ENCODE measurements at regions not wholly inside any gene's neighbourhood (a gene's known extent, or its start where the extent isn't known, plus 50 kb on each side); places are given as distances from the start of the nearest gene placed in this dataset.

- no peak for TF ChIP-seq CTCF (IDR thresholded peaks at IDR 0.05)
- H3K27ac ChIP-seq = no peak overlapping the region
- ATAC-seq (ENCODE audit: insufficient number of reproducible peaks, low FRiP score, low read depth) (no peak), DNase-seq (ENCODE audit: low spot score) (no peak)
- H3K9me3 ChIP-seq = no peaks in the 10 kb centered on the region
- H3K27me3 ChIP-seq (replicated peaks; ENCODE audit: insufficient read depth) = no peaks in the 10 kb centered on the region
- no peak overlapping the region for H3K4me3 ChIP-seq
- no peaks in the 10 kb centered on the region for H3K4me1 ChIP-seq (ENCODE audit: control insufficient read depth in 1 of 2, low read depth in 2 of 2)
- H3K36me3 ChIP-seq = no peaks in the 10 kb centered on the region
Observed at GRCh38 chr1:80050085-80050484, 1043.6 kb upstream of the ADGRL4 start.

GRCh38 chr1:80048716-80049115 lies 1042.2 kb upstream of the ADGRL4 start:
- no peaks in the 10 kb centered on the region for H3K36me3 ChIP-seq

GRCh38 chr1:80047791-80048190 lies 1041.3 kb upstream of the ADGRL4 start:
- no peak for ATAC-seq (ENCODE audit: insufficient number of reproducible peaks, low FRiP score, low read depth)
- DNase-seq (ENCODE audit: low spot score) = no peak
- no peak overlapping the region for H3K4me3 ChIP-seq
- no peaks in the 10 kb centered on the region for H3K36me3 ChIP-seq
- H3K9me3 ChIP-seq = no peaks in the 10 kb centered on the region
- H3K27me3 ChIP-seq (replicated peaks; ENCODE audit: insufficient read depth) = no peaks in the 10 kb centered on the region
- no peak overlapping the region for H3K27ac ChIP-seq
- TF ChIP-seq CTCF (IDR thresholded peaks at IDR 0.05) = no peak
- no peaks in the 10 kb centered on the region for H3K4me1 ChIP-seq (ENCODE audit: control insufficient read depth in 1 of 2, low read depth in 2 of 2)

More at GRCh38 chr1:80048716-80049115, 1042.2 kb upstream of the ADGRL4 start:
- Histone ChIP-seq H3K4me1 (ENCODE audit: control insufficient read depth in 1 of 2, low read depth in 2 of 2) (no peaks in the 10 kb centered on the region), H3K27ac (no peak overlapping the region), H3K27me3 (replicated peaks; ENCODE audit: insufficient read depth) (no peaks in the 10 kb centered on the region), H3K9me3 (no peaks in the 10 kb centered on the region), H3K4me3 (no peak overlapping the region)
- no peak for TF ChIP-seq CTCF (IDR thresholded peaks at IDR 0.05)
- DNase-seq (ENCODE audit: low spot score) (no peak), ATAC-seq (ENCODE audit: insufficient number of reproducible peaks, low FRiP score, low read depth) (no peak)

- no peak for ATAC-seq (ENCODE audit: insufficient number of reproducible peaks, low FRiP score, low read depth)
- Histone ChIP-seq H3K36me3 (no peaks in the 10 kb centered on the region), H3K9me3 (no peaks in the 10 kb centered on the region), H3K27ac (no peak overlapping the region), H3K4me1 (ENCODE audit: control insufficient read depth in 1 of 2, low read depth in 2 of 2) (no peaks in the 10 kb centered on the region), H3K4me3 (no peak overlapping the region), H3K27me3 (replicated peaks; ENCODE audit: insufficient read depth) (no peaks in the 10 kb centered on the region)
- no peak for TF ChIP-seq CTCF (IDR thresholded peaks at IDR 0.05)
- DNase-seq (ENCODE audit: low spot score) = no peak
Observed at GRCh38 chr1:80044662-80045061, 1038.1 kb upstream of the ADGRL4 start.

- TF ChIP-seq CTCF (IDR thresholded peaks at IDR 0.05) = no peak
- Histone ChIP-seq H3K4me1 (ENCODE audit: control insufficient read depth in 1 of 2, low read depth in 2 of 2) (no peaks in the 10 kb centered on the region), H3K27ac (no peak overlapping the region), H3K4me3 (no peak overlapping the region), H3K9me3 (no peaks in the 10 kb centered on the region), H3K27me3 (replicated peaks; ENCODE audit: insufficient read depth) (no peaks in the 10 kb centered on the region), H3K36me3 (no peaks in the 10 kb centered on the region)
- ATAC-seq (ENCODE audit: insufficient number of reproducible peaks, low FRiP score, low read depth) (no peak), DNase-seq (ENCODE audit: low spot score) (no peak)
Observed at GRCh38 chr1:80036690-80037432, 1030.3 kb upstream of the ADGRL4 start.
